Activated naive CD8-positive, alpha-beta T cell treated with anti-CD3 and anti-CD28 coated beads, Interleukin-2, amount 50 U/mL, for 24 hours (primary cell): ENCODE measurements at regions not wholly inside any gene's neighbourhood (a gene's known extent, or its start where the extent isn't known, plus 50 kb on each side); places are given as distances from the start of the nearest gene placed in this dataset.

ENCODE experiments used
- ATAC-seq: fragments of 150-1000 bp; cut with Tn5 transposase; one replicate; pipeline ENCODE4 v1.10.0; 2021
- DNase-seq: peaks from one replicate; pipeline ENCODE4 v3.0.0; 2021
- H3K27ac Mint-ChIP-seq: one replicate; pipeline ENCODE4 v1.8.0; 2021; ENCODE audit warnings: mild to moderate bottlenecking, mixed read lengths
- H3K27me3 Mint-ChIP-seq: one replicate; pipeline ENCODE4 v1.8.0; 2021; ENCODE audit warnings: mixed read lengths
- H3K36me3 Mint-ChIP-seq: one replicate; pipeline ENCODE4 v1.8.0; 2021; ENCODE audit warnings: low read depth, mixed read lengths
- H3K4me1 Mint-ChIP-seq: one replicate; pipeline ENCODE4 v1.8.0; 2021; ENCODE audit warnings: mixed read lengths
- H3K4me3 Mint-ChIP-seq: one replicate; pipeline ENCODE4 v1.8.0; 2021; ENCODE audit warnings: mild to moderate bottlenecking, moderate library complexity, mixed read lengths
- H3K9me3 Mint-ChIP-seq: one replicate; pipeline ENCODE4 v1.8.0; 2021; ENCODE audit warnings: mixed read lengths

GRCh38 chr2:207216457-207216856 lies 50.7 kb upstream of the KLF7 start:
- Mint-ChIP-seq H3K27me3 (peaks cover 4% of the 10 kb centered on the region), H3K27ac (no peak overlapping the region), H3K9me3 (peaks cover 3% of the 10 kb centered on the region), H3K4me3 (no peak overlapping the region), H3K36me3 (no peaks in the 10 kb centered on the region), H3K4me1 (peaks cover 32% of the 10 kb centered on the region)
- no peak for ATAC-seq
- no peak for DNase-seq

- ATAC-seq (peak; percentile 22), DNase-seq (no peak)
- peaks cover 4% of the 10 kb centered on the region for H3K27me3 Mint-ChIP-seq
- no peak overlapping the region for H3K4me3 Mint-ChIP-seq
- no peaks in the 10 kb centered on the region for H3K36me3 Mint-ChIP-seq
- H3K9me3 Mint-ChIP-seq, result no peaks in the 10 kb centered on the region
- H3K27ac Mint-ChIP-seq, result no peak overlapping the region
- H3K4me1 Mint-ChIP-seq, result peaks cover 36% of the 10 kb centered on the region
These were observed 51.7 kb upstream of the KLF7 start for GRCh38 chr2:207217442-207217841.

GRCh38 chr2:207219081-207219630 lies 53.4 kb upstream of the KLF7 start:
- H3K36me3 Mint-ChIP-seq, result peaks cover 2% of the 10 kb centered on the region
- no peak overlapping the region for H3K27ac Mint-ChIP-seq
- peaks cover 48% of the 10 kb centered on the region for H3K4me1 Mint-ChIP-seq
- no peak for ATAC-seq
- H3K9me3 Mint-ChIP-seq, result no peaks in the 10 kb centered on the region
- DNase-seq, result no peak
- H3K4me3 Mint-ChIP-seq, result no peak overlapping the region
- H3K27me3 Mint-ChIP-seq, result peaks cover 4% of the 10 kb centered on the region

GRCh38 chr2:207219676-207220501 lies 54.1 kb upstream of the KLF7 start:
- H3K4me3 Mint-ChIP-seq, result no peak overlapping the region
- peaks cover 48% of the 10 kb centered on the region for H3K4me1 Mint-ChIP-seq
- no peak overlapping the region for H3K27ac Mint-ChIP-seq
- no peaks in the 10 kb centered on the region for H3K9me3 Mint-ChIP-seq
- H3K36me3 Mint-ChIP-seq, result peaks cover 2% of the 10 kb centered on the region
- no peak for DNase-seq
- ATAC-seq, result no peak
- peaks cover 4% of the 10 kb centered on the region for H3K27me3 Mint-ChIP-seq

GRCh38 chr2:207221731-207222130 lies 56.0 kb upstream of the KLF7 start:
- Mint-ChIP-seq H3K4me3 (no peak overlapping the region), H3K27ac (no peak overlapping the region), H3K4me1 (peaks cover 54% of the 10 kb centered on the region), H3K9me3 (no peaks in the 10 kb centered on the region), H3K27me3 (peaks cover 2% of the 10 kb centered on the region), H3K36me3 (peaks cover 2% of the 10 kb centered on the region)
- ATAC-seq, result no peak
- DNase-seq, result no peak

- peak; percentile 34 for DNase-seq
- H3K27me3 Mint-ChIP-seq, result peaks cover 2% of the 10 kb centered on the region
- H3K36me3 Mint-ChIP-seq, result peaks cover 2% of the 10 kb centered on the region
- peak; percentile 70 for ATAC-seq
- peak overlapping the region; percentile 80 for H3K27ac Mint-ChIP-seq
- H3K9me3 Mint-ChIP-seq, result no peaks in the 10 kb centered on the region
- H3K4me3 Mint-ChIP-seq, result no peak overlapping the region
- H3K4me1 Mint-ChIP-seq, result peaks cover 54% of the 10 kb centered on the region
These were observed 57.3 kb upstream of the KLF7 start for GRCh38 chr2:207223051-207223450.

GRCh38 chr2:207224381-207224780 lies 58.6 kb upstream of the KLF7 start:
- no peaks in the 10 kb centered on the region for H3K27me3 Mint-ChIP-seq
- peaks cover 2% of the 10 kb centered on the region for H3K36me3 Mint-ChIP-seq
- H3K9me3 Mint-ChIP-seq, result no peaks in the 10 kb centered on the region
- H3K27ac Mint-ChIP-seq, result peak overlapping the region; percentile 87
- ATAC-seq (no peak), DNase-seq (no peak)
- H3K4me1 Mint-ChIP-seq, result peaks cover 56% of the 10 kb centered on the region
- H3K4me3 Mint-ChIP-seq, result peak overlapping the region; percentile 45

GRCh38 chr2:207224791-207225482 lies 59.2 kb upstream of the KLF7 start:
- DNase-seq (peak; percentile 56), ATAC-seq (peak; percentile 65)
- Mint-ChIP-seq H3K4me1 (peaks cover 53% of the 10 kb centered on the region), H3K36me3 (peaks cover 2% of the 10 kb centered on the region), H3K4me3 (peak overlapping the region; percentile 45), H3K27ac (peak overlapping the region; percentile 87), H3K27me3 (no peaks in the 10 kb centered on the region), H3K9me3 (no peaks in the 10 kb centered on the region)

- Mint-ChIP-seq H3K4me3 (peak overlapping the region; percentile 16), H3K27me3 (no peaks in the 10 kb centered on the region), H3K36me3 (peaks cover 2% of the 10 kb centered on the region), H3K9me3 (no peaks in the 10 kb centered on the region), H3K4me1 (peaks cover 60% of the 10 kb centered on the region), H3K27ac (peak overlapping the region; percentile 87)
- ATAC-seq (peak; percentile 15), DNase-seq (no peak)
These were observed 60.0 kb upstream of the KLF7 start for GRCh38 chr2:207225773-207226172.

GRCh38 chr2:207226243-207226642 lies 60.5 kb upstream of the KLF7 start:
- no peaks in the 10 kb centered on the region for H3K9me3 Mint-ChIP-seq
- no peak for DNase-seq
- H3K27me3 Mint-ChIP-seq, result no peaks in the 10 kb centered on the region
- H3K4me1 Mint-ChIP-seq, result peaks cover 65% of the 10 kb centered on the region
- H3K4me3 Mint-ChIP-seq, result no peak overlapping the region
- peak overlapping the region; percentile 47 for H3K27ac Mint-ChIP-seq
- ATAC-seq, result no peak
- H3K36me3 Mint-ChIP-seq, result peaks cover 2% of the 10 kb centered on the region

GRCh38 chr2:207226671-207227061 lies 60.9 kb upstream of the KLF7 start:
- Mint-ChIP-seq H3K9me3 (no peaks in the 10 kb centered on the region), H3K27me3 (no peaks in the 10 kb centered on the region), H3K4me1 (peaks cover 69% of the 10 kb centered on the region), H3K27ac (peak overlapping the region; percentile 47), H3K36me3 (peaks cover 2% of the 10 kb centered on the region), H3K4me3 (no peak overlapping the region)
- ATAC-seq (no peak), DNase-seq (no peak)

GRCh38 chr2:207227062-207227748 lies 61.5 kb upstream of the KLF7 start:
- peaks cover 71% of the 10 kb centered on the region for H3K4me1 Mint-ChIP-seq
- ATAC-seq (no peak), DNase-seq (no peak)
- no peak overlapping the region for H3K4me3 Mint-ChIP-seq
- H3K36me3 Mint-ChIP-seq, result peaks cover 2% of the 10 kb centered on the region
- H3K9me3 Mint-ChIP-seq, result no peaks in the 10 kb centered on the region
- peak overlapping the region; percentile 47 for H3K27ac Mint-ChIP-seq
- H3K27me3 Mint-ChIP-seq, result no peaks in the 10 kb centered on the region

GRCh38 chr2:207227749-207228145 lies 62.0 kb upstream of the KLF7 start:
- Mint-ChIP-seq H3K9me3 (no peaks in the 10 kb centered on the region), H3K4me3 (no peak overlapping the region), H3K27ac (no peak overlapping the region), H3K4me1 (peaks cover 66% of the 10 kb centered on the region), H3K36me3 (peaks cover 2% of the 10 kb centered on the region), H3K27me3 (no peaks in the 10 kb centered on the region)
- no peak for DNase-seq
- ATAC-seq, result no peak

GRCh38 chr2:207228402-207228801 lies 62.7 kb upstream of the KLF7 start:
- Mint-ChIP-seq H3K4me3 (no peak overlapping the region), H3K4me1 (peaks cover 59% of the 10 kb centered on the region), H3K36me3 (no peaks in the 10 kb centered on the region)

More at GRCh38 chr2:207228402-207228801, 62.7 kb upstream of the KLF7 start:
- DNase-seq (no peak), ATAC-seq (no peak)
- no peaks in the 10 kb centered on the region for H3K27me3 Mint-ChIP-seq
- H3K9me3 Mint-ChIP-seq, result no peaks in the 10 kb centered on the region
- no peak overlapping the region for H3K27ac Mint-ChIP-seq
